Ovary (tissue), 7 donors: ENCODE measurements at regions not wholly inside any gene's neighbourhood (a gene's known extent, or its start where the extent isn't known, plus 50 kb on each side); places are given as distances from the start of the nearest gene placed in this dataset.

Experiments used
- DNase-seq, 5 donors: peaks; one replicate each; pipeline ENCODE4 v3.0.0-alpha.2; 2019 to 2020
- H3K27ac ChIP-seq, 2 donors: fragments of 200-600 bp; one replicate each; pipeline versions ENCODE4 v1.5.1 to v1.8.0; 2019 to 2022
- H3K27me3 ChIP-seq: fragments of 200-600 bp; one replicate; pipeline ENCODE4 v1.8.0; 2022
- H3K36me3 ChIP-seq: fragments of 200-600 bp; sonication (generic); one replicate; pipeline ENCODE4 v1.5.1; 2019
- H3K4me1 ChIP-seq: one replicate; pipeline ENCODE4 v1.8.1; 2013; ENCODE audit warnings: mild to moderate bottlenecking, moderate library complexity; ENCODE audit not compliant: insufficient read depth
- H3K4me3 ChIP-seq: fragments of 200-600 bp; sonication (generic); one replicate; pipeline ENCODE4 v1.5.1; 2017
- H3K9me3 ChIP-seq, 2 donors: fragments of 200-600 bp in 1 of 2; sonication (generic) in 1 of 2; one replicate each; pipeline versions ENCODE4 v1.5.1 to v1.8.1; 2013 to 2019; ENCODE audit warnings: mild to moderate bottlenecking in 1 of 2, moderate library complexity in 1 of 2
- CTCF ChIP-seq, 3 donors: fragments of 450-650 bp in 2 of 3; fragments of 200-600 bp in 1 of 3; IDR thresholded peaks; one replicate each; pipeline versions ENCODE4 v1.5.1 to v1.8.0; 2016 to 2022; ENCODE audit warnings: antibody characterized with exemption in 3 of 3, mild to moderate bottlenecking in 1 of 3
- EP300 ChIP-seq: sonication (generic); formaldehyde crosslinking; IDR thresholded peaks from one replicate; pipeline ENCODE4 v1.6.1; 2017; ENCODE audit warnings: antibody characterized with exemption
- POLR2A ChIP-seq: fragments of 450-650 bp; IDR thresholded peaks from one replicate; pipeline ENCODE4 v1.6.1; 2017; ENCODE audit warnings: antibody characterized with exemption, mild to moderate bottlenecking, moderate library complexity
- WGBS, 3 donors: extraction: QIAGEN DNeasy Blood & Tissue Kit in 1 of 3; methylation state at CpG; one replicate each; pipeline versions ENCODE4 v1.1.5 to v1.1.7; 2013 to 2017; 5-methylcytosine and 5-hydroxymethylcytosine counted together
- intact Hi-C, 4 donors: fragments of 100-400 bp; cut with DNase I; formaldehyde crosslinking; loops; one replicate each; pipeline versions ENCODE4 v1.11.0 to v1.15.1; 2022 to 2023
- donor health status: DM: no; HTN: no; CAD: no; lungs with moderate emphysema.
- donor health status: DM: no; HTN: no; CAD: no.
- donor health status: Bipolar disorder and iron deficiency.
- donor health status: DM: no; HTN: no; CAD: no.
- donor health status: DM: yes; HTN: yes; CAD: no.

DNA sequence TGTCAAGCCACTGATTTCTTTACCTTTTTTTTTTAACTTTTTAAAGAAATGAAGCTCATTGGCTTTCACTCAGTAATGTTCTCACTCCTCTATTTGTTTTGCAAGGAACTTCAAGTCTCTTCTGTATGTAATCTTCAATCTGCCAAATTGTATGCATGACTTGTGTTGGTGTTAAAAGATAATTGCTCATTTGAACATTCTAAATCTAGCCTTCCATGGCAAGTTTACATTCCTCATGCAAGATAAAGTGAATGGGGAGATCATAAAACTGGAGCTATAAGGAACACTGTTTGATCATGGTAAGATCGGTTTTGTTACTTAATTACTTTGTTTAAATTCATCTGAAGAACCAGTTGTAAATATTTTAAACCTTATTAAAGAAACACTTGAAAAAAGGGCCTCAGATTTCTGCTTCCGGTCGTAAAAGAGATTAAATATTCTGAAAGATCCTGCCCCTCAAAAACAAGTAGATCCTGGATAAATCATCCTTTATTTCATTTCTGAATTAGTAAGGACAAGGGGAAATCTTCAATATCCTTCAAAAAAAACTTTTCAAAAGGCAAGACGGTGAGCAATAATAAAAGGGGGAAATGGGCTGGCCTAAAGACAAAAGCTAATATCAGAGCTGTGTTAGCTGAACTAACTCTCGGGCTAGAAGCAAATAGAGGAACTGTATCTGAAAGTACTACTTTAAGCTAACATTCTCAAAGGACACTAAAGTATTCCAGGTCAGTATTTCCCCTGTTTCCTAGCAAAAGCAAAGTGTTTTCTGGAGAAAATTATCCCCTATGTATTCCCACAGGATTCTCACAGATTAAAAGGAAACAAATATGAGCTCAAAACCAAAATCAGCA lies 107.0 kb upstream of the ATP11B start:
- DNase-seq: no peak
- Histone ChIP-seq H3K9me3 (no peaks in the 10 kb centered on the region), H3K27ac (no peak overlapping the region), H3K4me1 (peaks cover 5% of the 10 kb centered on the region), H3K27me3 (no peaks in the 10 kb centered on the region), H3K36me3 (no peaks in the 10 kb centered on the region), H3K4me3 (no peak overlapping the region)
- intact Hi-C loops: loop anchor here in 1 of 4 donors (10.0 kb wide), 1 partner anchor 981 kb away; no protein-coding TSS in a partner anchor
- WGBS, 3 donors: 34 to 41% (median 37%) methylated on average over 5 of the region's 5 CpGs
- TF ChIP-seq CTCF (IDR thresholded peaks at IDR 0.05) (no peak), POLR2A (no peak), EP300 (no peak)

DNA sequence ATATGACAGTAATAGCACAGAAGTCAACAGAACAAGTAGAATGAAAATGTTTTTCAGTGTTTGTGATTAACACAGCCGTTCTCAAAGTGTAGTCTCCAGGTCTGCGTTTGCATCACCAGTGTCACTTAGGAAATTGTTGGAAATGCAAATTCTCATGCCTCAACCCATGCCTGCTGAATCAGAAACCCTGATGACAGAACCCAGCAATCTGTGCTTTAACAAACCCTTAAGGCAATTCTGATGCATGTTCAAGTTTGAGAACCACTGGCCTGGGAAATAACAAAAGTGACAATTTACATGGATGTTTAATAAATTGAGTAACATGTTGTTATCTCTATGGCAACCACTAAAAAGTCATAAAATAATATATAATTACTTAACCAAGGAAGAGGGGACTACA lies 103.1 kb upstream of the ATP11B start:
- 74 to 82% (median 80%) methylated on average over 2 of the region's 2 CpGs for WGBS, 3 donors

GRCh38 chr3:182692021-182692420 lies 101.3 kb upstream of the ATP11B start:
- no peak for DNase-seq
- WGBS, 3 donors: 84 to 87% (median 86%) methylated on average over 6 of the region's 6 CpGs
- intact Hi-C loops: no loop called here
- no peak overlapping the region for H3K4me3 ChIP-seq
- no peaks in the 10 kb centered on the region for H3K9me3 ChIP-seq
- TF ChIP-seq CTCF (IDR thresholded peaks at IDR 0.05) (no peak), POLR2A (no peak), EP300 (no peak)
- H3K36me3 ChIP-seq: no peaks in the 10 kb centered on the region
- no peaks in the 10 kb centered on the region for H3K4me1 ChIP-seq
- H3K27me3 ChIP-seq: no peaks in the 10 kb centered on the region
- H3K27ac ChIP-seq: no peak overlapping the region

More for the DNA sequence above, 103.1 kb upstream of the ATP11B start:
- Histone ChIP-seq H3K27me3 (no peaks in the 10 kb centered on the region), H3K9me3 (no peaks in the 10 kb centered on the region), H3K4me3 (no peak overlapping the region), H3K4me1 (no peaks in the 10 kb centered on the region), H3K27ac (no peak overlapping the region), H3K36me3 (no peaks in the 10 kb centered on the region)
- intact Hi-C loops: no loop called here
- no peak for TF ChIP-seq EP300
- TF ChIP-seq POLR2A: no peak
- no peak for TF ChIP-seq CTCF (IDR thresholded peaks at IDR 0.05)
- DNase-seq: no peak

GRCh38 chr3:182692695-182693094 lies 100.6 kb upstream of the ATP11B start:
- TF ChIP-seq EP300: no peak
- no peak for TF ChIP-seq POLR2A
- no peak for TF ChIP-seq CTCF (IDR thresholded peaks at IDR 0.05)
- no peak for DNase-seq
- H3K4me1 ChIP-seq: no peaks in the 10 kb centered on the region
- no peaks in the 10 kb centered on the region for H3K9me3 ChIP-seq
- H3K4me3 ChIP-seq: no peak overlapping the region
- no peaks in the 10 kb centered on the region for H3K36me3 ChIP-seq
- H3K27me3 ChIP-seq: no peaks in the 10 kb centered on the region
- WGBS, 3 donors: 83 to 97% (median 88%) methylated on average over 1 of the region's 1 CpG
- no peak overlapping the region for H3K27ac ChIP-seq
- intact Hi-C loops: no loop called here
